Activated CD4-positive, alpha-beta memory T cell treated with anti-CD3 and anti-CD28 coated beads, Interleukin-2, amount 10 ng/mL, durations not matched to agents 7 days and 5 days (primary cell): ENCODE measurements at regions not wholly inside any gene's neighbourhood (a gene's known extent, or its start where the extent isn't known, plus 50 kb on each side); places are given as distances from the start of the nearest gene placed in this dataset.

Source experiments
- CTCF ChIA-PET: fragments of 350-600 bp; sonication (Branson Sonifier 250); formaldehyde crosslinking; loops from one replicate; lab custom pipeline; 2021; ENCODE audit warnings: antibody characterized with exemption, inconsistent platforms; lab: Charles Lee
- POLR2A ChIA-PET: fragments of 350-600 bp; sonication (Branson Sonifier 250); formaldehyde crosslinking; loops from one replicate; lab custom pipeline; 2021; ENCODE audit warnings: antibody characterized with exemption; lab: Charles Lee
- DNase-seq: peaks from one replicate; pipeline ENCODE4 v3.0.0-alpha.2; 2020
- H3K27ac Mint-ChIP-seq: one replicate; pipeline ENCODE4 v1.8.0; 2021; ENCODE audit warnings: mild to moderate bottlenecking, mixed read lengths
- H3K27me3 Mint-ChIP-seq: one replicate; pipeline ENCODE4 v1.8.0; 2021; ENCODE audit warnings: mixed read lengths
- H3K36me3 Mint-ChIP-seq: one replicate; pipeline ENCODE4 v1.8.0; 2021; ENCODE audit warnings: low read depth, mixed read lengths
- H3K4me1 Mint-ChIP-seq: one replicate; pipeline ENCODE4 v1.8.0; 2021; ENCODE audit warnings: mixed read lengths
- H3K4me3 Mint-ChIP-seq: one replicate; pipeline ENCODE4 v1.8.0; 2021; ENCODE audit warnings: mild to moderate bottlenecking, mixed read lengths
- H3K9me3 Mint-ChIP-seq: one replicate; pipeline ENCODE4 v1.8.0; 2021; ENCODE audit warnings: mixed read lengths

DNA sequence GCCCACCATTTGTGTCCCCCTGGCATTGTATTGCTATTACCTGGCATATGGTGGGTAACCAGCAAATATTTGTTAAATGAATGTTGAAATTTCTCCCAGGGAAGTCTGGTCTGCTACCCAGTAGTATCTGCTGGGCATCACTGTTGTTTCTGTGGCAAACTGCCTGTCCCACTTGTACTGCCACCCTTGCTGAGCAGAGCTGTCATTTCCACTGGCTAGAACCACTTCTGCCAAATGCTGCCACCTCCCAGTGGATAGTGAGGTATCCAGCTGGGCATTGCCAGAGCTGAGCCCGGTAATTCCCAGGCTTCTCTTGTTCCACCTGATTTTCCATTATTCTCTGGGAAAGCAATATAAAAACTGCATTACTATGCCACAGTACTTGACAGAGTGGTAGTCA, 186.7 kb upstream of the NOCT start:
- Mint-ChIP-seq H3K27me3 (no peaks in the 10 kb centered on the region), H3K9me3 (no peaks in the 10 kb centered on the region), H3K4me3 (no peak overlapping the region), H3K4me1 (no peaks in the 10 kb centered on the region), H3K27ac (no peak overlapping the region), H3K36me3 (no peaks in the 10 kb centered on the region)
- POLR2A ChIA-PET = no interaction called here
- DNase-seq = no peak
- CTCF ChIA-PET = interaction anchor here (1.1 kb wide), 1 partner anchor 9 kb away, joined by 3 read pairs; no protein-coding TSS in a partner anchor

DNA sequence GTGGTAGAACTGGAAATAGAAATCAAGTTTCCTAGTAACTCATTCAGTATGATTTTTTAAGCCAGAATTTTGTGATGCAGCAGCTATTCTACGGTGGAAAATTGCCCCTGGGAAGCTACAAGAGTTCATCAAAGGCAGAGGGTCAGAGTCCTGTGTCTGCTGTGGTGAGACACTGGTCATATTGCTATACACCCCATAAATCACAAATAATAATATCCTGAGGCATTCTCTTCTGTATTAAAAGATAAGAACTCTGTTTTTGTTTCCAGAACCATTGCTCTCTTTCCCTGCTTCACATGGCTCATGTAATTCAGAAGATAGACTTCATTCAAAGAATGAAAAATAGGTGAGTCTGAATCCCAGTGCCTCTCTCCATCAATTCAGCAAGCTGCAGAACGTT, 188.8 kb upstream of the NOCT start:
- no peak for DNase-seq
- POLR2A ChIA-PET = no interaction called here
- Mint-ChIP-seq H3K36me3 (no peaks in the 10 kb centered on the region), H3K27ac (no peak overlapping the region), H3K4me3 (no peak overlapping the region), H3K4me1 (no peaks in the 10 kb centered on the region), H3K27me3 (peaks cover 2% of the 10 kb centered on the region), H3K9me3 (no peaks in the 10 kb centered on the region)
- CTCF ChIA-PET = no interaction called here

DNA sequence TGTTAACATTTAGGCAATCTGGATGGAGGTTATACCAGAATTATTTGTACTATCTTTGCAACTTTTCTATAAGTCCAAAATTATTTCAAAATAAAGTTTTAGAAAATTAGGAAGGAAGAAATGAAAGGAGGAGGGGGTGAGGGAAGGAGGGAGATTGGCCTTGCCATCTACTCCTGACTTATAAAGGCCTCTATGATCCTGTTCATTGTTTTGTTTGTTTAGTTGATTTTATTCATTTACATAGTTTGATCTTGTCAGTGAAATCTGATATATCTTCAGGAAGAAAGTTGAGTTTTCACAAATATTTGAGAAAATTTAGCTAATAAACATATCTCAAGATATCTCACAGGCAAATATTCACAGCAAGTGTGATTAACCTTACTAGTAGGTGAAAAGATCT, 189.3 kb upstream of the NOCT start:
- CTCF ChIA-PET = no interaction called here
- POLR2A ChIA-PET = no interaction called here
- Mint-ChIP-seq H3K4me3 (no peak overlapping the region), H3K27ac (no peak overlapping the region), H3K27me3 (peaks cover 2% of the 10 kb centered on the region), H3K9me3 (no peaks in the 10 kb centered on the region), H3K4me1 (no peaks in the 10 kb centered on the region), H3K36me3 (no peaks in the 10 kb centered on the region)
- DNase-seq = no peak

DNA sequence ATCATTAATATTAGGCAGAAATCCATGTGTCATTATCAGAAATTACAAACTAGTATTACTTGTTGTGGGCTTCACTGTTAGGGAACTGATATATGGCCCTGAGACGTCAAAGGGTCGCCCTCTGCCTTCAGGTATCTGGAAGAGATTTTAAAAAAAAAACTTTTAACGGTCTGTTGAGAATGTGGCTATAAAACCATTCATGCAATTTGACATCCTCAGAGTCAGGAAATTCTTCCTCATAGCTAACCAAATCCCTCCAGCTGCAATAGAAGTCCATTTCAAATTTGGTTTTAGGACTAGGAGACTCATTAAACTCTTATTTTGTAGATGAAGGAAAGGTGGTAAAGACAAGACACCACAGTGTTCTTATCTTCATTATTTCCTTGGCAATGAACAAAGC, 194.2 kb upstream of the NOCT start:
- H3K9me3 Mint-ChIP-seq = no peaks in the 10 kb centered on the region
- no peaks in the 10 kb centered on the region for H3K4me1 Mint-ChIP-seq
- no peaks in the 10 kb centered on the region for H3K36me3 Mint-ChIP-seq
- DNase-seq = no peak
- POLR2A ChIA-PET = no interaction called here
- H3K27me3 Mint-ChIP-seq = peaks cover 2% of the 10 kb centered on the region
- CTCF ChIA-PET = no interaction called here
- H3K4me3 Mint-ChIP-seq = no peak overlapping the region
- no peak overlapping the region for H3K27ac Mint-ChIP-seq

DNA sequence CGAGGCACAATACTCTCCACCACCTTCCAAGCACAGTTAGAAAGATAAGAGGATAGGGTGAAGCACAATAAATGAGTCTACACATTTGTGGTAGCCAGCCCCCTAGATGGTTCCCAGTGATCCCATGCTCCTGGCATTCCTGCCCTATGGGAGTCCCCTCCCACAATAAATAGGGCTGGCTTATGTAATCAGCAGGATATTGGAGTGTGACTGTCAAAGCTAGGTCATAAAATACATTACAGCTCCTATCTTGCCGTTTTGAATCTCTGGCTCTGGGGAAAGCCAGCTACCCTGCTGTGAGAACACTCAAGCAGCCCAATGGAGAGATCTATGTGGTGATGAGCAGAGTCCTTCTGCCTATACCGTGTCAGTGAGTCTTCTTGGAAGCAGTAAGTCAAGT, 198.7 kb upstream of the NOCT start:
- no peaks in the 10 kb centered on the region for H3K36me3 Mint-ChIP-seq
- H3K27ac Mint-ChIP-seq = no peak overlapping the region
- POLR2A ChIA-PET = no interaction called here
- CTCF ChIA-PET = no interaction called here
- H3K9me3 Mint-ChIP-seq = no peaks in the 10 kb centered on the region
- no peak for DNase-seq
- H3K27me3 Mint-ChIP-seq = no peaks in the 10 kb centered on the region
- no peak overlapping the region for H3K4me3 Mint-ChIP-seq
- H3K4me1 Mint-ChIP-seq = no peaks in the 10 kb centered on the region

DNA sequence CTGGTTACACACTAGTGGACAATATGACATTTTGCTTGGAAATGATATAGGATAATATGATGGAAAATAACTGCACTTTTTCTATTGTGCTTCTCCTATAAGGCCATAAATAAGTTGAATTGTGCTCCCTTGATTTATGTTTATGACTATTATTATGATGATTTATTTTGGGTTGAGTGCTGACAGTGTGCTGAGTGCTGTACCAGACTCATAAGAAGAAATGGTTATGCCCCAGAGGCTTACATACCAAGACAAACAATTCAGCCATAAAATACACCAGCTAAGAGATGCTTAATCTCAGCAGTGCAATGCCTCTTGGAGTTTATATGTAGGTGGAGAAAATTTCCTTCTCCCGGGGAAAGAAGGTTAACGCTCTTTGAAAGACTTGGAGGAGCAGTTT, 199.8 kb upstream of the NOCT start:
- H3K4me1 Mint-ChIP-seq = no peaks in the 10 kb centered on the region
- CTCF ChIA-PET = no interaction called here
- H3K27ac Mint-ChIP-seq = no peak overlapping the region
- no peaks in the 10 kb centered on the region for H3K27me3 Mint-ChIP-seq
- no peak for DNase-seq
- H3K4me3 Mint-ChIP-seq = no peak overlapping the region
- POLR2A ChIA-PET = no interaction called here
- no peaks in the 10 kb centered on the region for H3K9me3 Mint-ChIP-seq
- H3K36me3 Mint-ChIP-seq = no peaks in the 10 kb centered on the region

DNA sequence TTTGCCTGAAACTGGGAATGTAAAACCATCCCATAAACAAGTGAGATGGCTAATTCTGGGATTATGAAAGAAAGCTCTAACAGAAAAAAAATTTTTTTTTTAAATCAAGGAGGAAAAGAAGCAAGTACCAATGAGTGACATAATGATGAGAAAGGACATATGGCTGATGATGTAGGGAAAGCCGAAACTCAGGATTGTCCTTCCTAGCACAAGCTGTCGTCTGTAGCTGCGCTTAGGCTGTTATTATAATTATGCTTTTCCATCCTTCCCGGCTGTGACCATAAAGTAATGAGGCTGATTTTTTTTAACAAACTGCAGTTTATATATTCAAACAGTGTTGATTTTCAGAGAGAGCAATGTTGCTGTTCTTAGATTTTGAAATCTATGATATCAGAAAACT, 209.8 kb upstream of the NOCT start:
- no peak overlapping the region for H3K4me3 Mint-ChIP-seq
- H3K9me3 Mint-ChIP-seq = no peaks in the 10 kb centered on the region
- no peaks in the 10 kb centered on the region for H3K4me1 Mint-ChIP-seq
- CTCF ChIA-PET = no interaction called here
- H3K36me3 Mint-ChIP-seq = no peaks in the 10 kb centered on the region
- DNase-seq = no peak
- POLR2A ChIA-PET = no interaction called here
- peaks cover 12% of the 10 kb centered on the region for H3K27me3 Mint-ChIP-seq
- no peak overlapping the region for H3K27ac Mint-ChIP-seq

DNA sequence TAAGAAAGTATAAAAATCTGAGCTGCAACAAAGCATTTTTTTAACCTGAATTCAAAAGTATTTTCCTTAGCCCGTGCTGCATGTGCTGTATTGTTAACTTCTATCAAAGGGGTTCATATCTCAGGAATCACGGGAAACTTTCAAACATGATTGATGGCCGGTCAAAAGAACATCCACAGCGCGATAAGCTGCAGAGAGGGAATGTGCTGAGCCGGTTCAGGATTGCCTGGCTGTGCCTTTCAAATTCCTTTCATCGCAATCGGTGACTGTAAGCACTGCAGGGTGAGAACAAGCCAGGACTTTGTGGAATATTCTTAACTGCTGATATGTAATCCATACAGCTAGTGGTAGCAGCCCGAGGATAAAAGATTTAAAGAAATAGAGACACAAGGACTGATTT, 210.9 kb upstream of the NOCT start:
- ChIA-PET POLR2A (no interaction called here), CTCF (no interaction called here)
- DNase-seq = no peak
- Mint-ChIP-seq H3K4me1 (no peaks in the 10 kb centered on the region), H3K27ac (no peak overlapping the region), H3K4me3 (no peak overlapping the region), H3K27me3 (peaks cover 12% of the 10 kb centered on the region), H3K36me3 (no peaks in the 10 kb centered on the region), H3K9me3 (no peaks in the 10 kb centered on the region)

DNA sequence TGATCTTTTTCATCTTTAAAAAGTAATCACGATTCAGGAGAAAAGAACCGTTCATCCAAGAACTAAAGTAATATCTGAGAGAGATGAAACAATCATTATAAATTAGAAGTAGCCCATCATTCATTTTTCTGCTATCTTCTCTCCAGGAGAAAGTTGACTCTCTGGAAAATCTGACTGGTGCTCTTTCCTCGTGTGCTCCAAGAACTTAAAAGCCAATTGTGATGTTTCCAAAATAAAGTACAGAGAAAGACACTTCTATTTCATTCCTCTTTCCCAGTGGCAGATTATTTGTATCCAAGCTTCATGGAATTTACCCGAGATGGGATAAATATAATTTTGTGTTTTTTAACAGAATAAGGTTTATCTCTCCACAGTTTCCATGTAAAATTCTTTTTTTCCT, 212.5 kb upstream of the NOCT start:
- CTCF ChIA-PET = no interaction called here
- no peaks in the 10 kb centered on the region for H3K36me3 Mint-ChIP-seq
- peaks cover 12% of the 10 kb centered on the region for H3K27me3 Mint-ChIP-seq
- no peaks in the 10 kb centered on the region for H3K4me1 Mint-ChIP-seq
- no peak overlapping the region for H3K27ac Mint-ChIP-seq
- H3K4me3 Mint-ChIP-seq = no peak overlapping the region
- H3K9me3 Mint-ChIP-seq = no peaks in the 10 kb centered on the region
- POLR2A ChIA-PET = no interaction called here
- no peak for DNase-seq

DNA sequence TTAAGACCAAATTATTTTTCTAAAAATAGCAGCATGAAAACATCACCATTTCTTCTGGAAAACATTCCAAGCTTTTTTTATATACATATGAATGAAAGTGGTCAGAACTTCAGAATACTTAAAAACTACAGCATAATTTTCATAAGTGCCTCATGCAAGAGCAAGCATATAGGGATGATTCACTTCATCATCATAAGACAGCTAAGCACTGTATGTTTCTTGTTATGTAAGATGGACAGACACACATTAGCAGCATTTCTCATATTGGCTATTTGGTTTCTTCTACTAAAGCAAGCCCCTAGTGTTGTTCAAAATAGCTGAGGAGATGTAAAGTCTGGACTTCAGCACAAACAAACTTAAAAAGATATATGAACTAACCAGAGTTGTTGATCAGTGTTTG, 213.1 kb upstream of the NOCT start:
- H3K27me3 Mint-ChIP-seq = peaks cover 12% of the 10 kb centered on the region

DNA sequence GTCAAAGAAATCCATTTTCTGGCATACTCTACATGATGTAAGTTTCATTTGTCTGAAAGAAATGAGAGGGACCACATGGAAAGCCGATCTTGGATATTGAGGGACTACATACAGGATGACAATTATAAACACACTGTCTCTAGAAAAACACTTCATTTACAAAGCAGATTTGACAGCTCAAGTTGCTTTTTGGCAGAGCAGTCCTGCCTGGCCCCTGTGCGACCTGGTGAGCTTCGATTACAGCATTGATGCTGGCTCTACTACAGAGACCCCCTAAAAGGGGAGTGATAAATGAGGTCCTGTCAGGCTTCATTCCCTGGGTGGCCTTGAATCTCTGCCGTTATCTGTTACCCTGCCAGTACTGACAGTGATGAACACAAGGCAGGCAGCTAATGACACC, 215.2 kb upstream of the NOCT start:
- CTCF ChIA-PET = no interaction called here
- no peaks in the 10 kb centered on the region for H3K4me1 Mint-ChIP-seq
- no peaks in the 10 kb centered on the region for H3K36me3 Mint-ChIP-seq
- H3K9me3 Mint-ChIP-seq = no peaks in the 10 kb centered on the region
- POLR2A ChIA-PET = no interaction called here
- H3K4me3 Mint-ChIP-seq = no peak overlapping the region
- peaks cover 9% of the 10 kb centered on the region for H3K27me3 Mint-ChIP-seq
- no peak overlapping the region for H3K27ac Mint-ChIP-seq
- no peak for DNase-seq

More for the DNA sequence above, 213.1 kb upstream of the NOCT start:
- Mint-ChIP-seq H3K36me3 (no peaks in the 10 kb centered on the region), H3K27ac (no peak overlapping the region), H3K4me3 (no peak overlapping the region), H3K9me3 (no peaks in the 10 kb centered on the region), H3K4me1 (no peaks in the 10 kb centered on the region)
- POLR2A ChIA-PET = no interaction called here
- CTCF ChIA-PET = no interaction called here
- no peak for DNase-seq

DNA sequence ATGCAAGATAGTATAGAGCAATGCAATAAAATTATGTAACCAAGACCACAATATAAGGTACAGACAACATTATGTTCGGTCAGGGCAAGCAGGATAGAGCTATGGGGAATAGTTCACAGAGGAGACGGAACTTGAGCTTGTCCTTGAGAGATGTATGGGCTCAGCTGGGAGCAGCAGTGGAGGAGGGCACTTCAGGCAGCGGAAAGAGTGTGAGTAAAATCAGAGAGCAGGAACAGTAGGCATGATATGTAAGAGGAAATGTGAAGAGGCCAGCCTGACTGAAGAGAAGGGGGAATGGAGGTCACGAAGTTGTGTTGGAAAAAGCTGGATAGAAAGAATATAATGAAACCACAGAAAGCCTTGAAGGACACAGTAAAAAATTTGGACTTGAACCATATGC, 217.2 kb upstream of the NOCT start:
- Mint-ChIP-seq H3K36me3 (no peaks in the 10 kb centered on the region), H3K9me3 (no peaks in the 10 kb centered on the region), H3K27ac (no peak overlapping the region), H3K4me3 (no peak overlapping the region), H3K27me3 (peaks cover 3% of the 10 kb centered on the region), H3K4me1 (no peaks in the 10 kb centered on the region)
- ChIA-PET POLR2A (no interaction called here), CTCF (no interaction called here)
- DNase-seq = no peak

DNA sequence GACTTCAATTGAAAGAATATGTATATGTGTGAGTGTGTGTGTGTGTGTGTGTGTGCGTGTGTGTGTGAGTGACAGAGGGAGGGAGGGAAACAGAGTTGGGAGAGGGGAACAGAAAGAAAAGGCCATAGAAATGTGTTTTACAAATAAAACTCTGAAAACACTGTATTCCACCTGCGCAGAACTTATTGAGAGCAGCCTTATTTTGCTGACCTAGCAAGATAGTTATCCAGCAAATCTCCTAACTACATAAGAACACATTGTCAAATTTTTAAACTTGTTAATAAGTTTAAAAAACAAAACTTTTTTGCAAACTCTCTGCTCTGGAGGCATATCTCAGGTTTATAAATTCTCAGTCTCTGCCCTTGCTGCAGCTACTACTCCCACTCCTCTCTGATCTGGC, 217.9 kb upstream of the NOCT start:
- DNase-seq = no peak
- no peaks in the 10 kb centered on the region for H3K36me3 Mint-ChIP-seq
- POLR2A ChIA-PET = no interaction called here
- H3K4me3 Mint-ChIP-seq = no peak overlapping the region
- CTCF ChIA-PET = no interaction called here
- no peaks in the 10 kb centered on the region for H3K9me3 Mint-ChIP-seq
- no peaks in the 10 kb centered on the region for H3K4me1 Mint-ChIP-seq
- H3K27ac Mint-ChIP-seq = no peak overlapping the region
- H3K27me3 Mint-ChIP-seq = peaks cover 2% of the 10 kb centered on the region

DNA sequence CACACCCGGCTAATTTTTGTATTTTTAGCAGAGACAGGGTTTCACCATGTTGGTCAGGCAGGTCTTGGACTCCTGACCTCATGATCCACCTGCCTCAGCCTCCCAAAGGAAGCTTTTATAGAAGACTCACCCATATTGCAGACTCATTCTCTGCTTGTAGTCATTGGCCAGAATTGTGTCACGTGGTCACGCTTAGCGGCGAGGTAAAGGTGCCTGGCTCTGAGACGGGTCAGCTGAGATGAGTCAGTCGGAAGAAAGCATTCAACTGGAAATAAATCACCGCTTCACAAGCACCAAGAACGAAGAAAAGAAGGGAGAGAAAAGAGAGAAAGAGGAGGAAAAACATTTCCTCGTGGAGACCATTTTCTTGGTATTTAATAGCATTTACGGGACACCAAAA, 218.8 kb upstream of the NOCT start:
- Mint-ChIP-seq H3K4me3 (no peak overlapping the region), H3K4me1 (no peaks in the 10 kb centered on the region), H3K27me3 (peaks cover 2% of the 10 kb centered on the region), H3K36me3 (no peaks in the 10 kb centered on the region), H3K9me3 (no peaks in the 10 kb centered on the region), H3K27ac (no peak overlapping the region)
- no peak for DNase-seq
- CTCF ChIA-PET = no interaction called here
- POLR2A ChIA-PET = no interaction called here
